Keratinocyte (primary cell): ENCODE measurements at regions not wholly inside any gene's neighbourhood (a gene's known extent, or its start where the extent isn't known, plus 50 kb on each side); places are given as distances from the start of the nearest gene placed in this dataset.

Source experiments
- DNase-seq: peaks from one replicate; pipeline ENCODE4 v3.0.0-alpha.2; 2011; ENCODE audit warnings: low read depth, missing footprints, low spot score
- FAIRE-seq: peaks from 2 replicates; lab custom pipeline; 2011; peaks lifted over from hg19 to GRCh38; lab: Jason Lieb, UNC
- H2AFZ ChIP-seq: 2 replicates; pipeline ENCODE4 v1.6.0; 2012; ENCODE audit warnings: low read length, control low read depth, inconsistent platforms; ENCODE audit not compliant: control insufficient read depth
- H3K27ac ChIP-seq: 2 replicates; pipeline ENCODE4 v1.5.1; 2011; ENCODE audit warnings: low read length; ENCODE audit not compliant: control insufficient read depth, insufficient read depth
- H3K27me3 ChIP-seq: 3 replicates; pipeline ENCODE4 v1.6.0; 2011; ENCODE audit warnings: low read length; ENCODE audit not compliant: control insufficient read depth, insufficient read depth; ENCODE audit errors: extremely low read depth
- H3K36me3 ChIP-seq, 2 experiments: 2 replicates in 1 of 2; 3 replicates in 1 of 2; pipeline ENCODE4 v1.5.1; 2011; ENCODE audit warnings: low read length in 2 of 2, mild to moderate bottlenecking in 1 of 2; ENCODE audit not compliant: control insufficient read depth in 2 of 2, insufficient read depth in 2 of 2; ENCODE audit errors: extremely low read depth in 1 of 2
- H3K4me1 ChIP-seq: 3 replicates; pipeline ENCODE4 v1.5.1; 2011; ENCODE audit warnings: low read length; ENCODE audit not compliant: control insufficient read depth, insufficient read depth; ENCODE audit errors: extremely low read depth
- H3K4me2 ChIP-seq: 3 replicates; pipeline ENCODE4 v1.6.0; 2011; ENCODE audit warnings: low read depth, low read length; ENCODE audit not compliant: control insufficient read depth, insufficient read depth; ENCODE audit errors: extremely low read depth
- H3K4me3 ChIP-seq, 3 experiments: fragments of 200-600 bp in 1 of 3; sonication (generic) in 1 of 3; 2 replicates in 2 of 3; 3 replicates in 1 of 3; pipeline ENCODE4 v1.5.1; 2011 to 2016; ENCODE audit warnings: low read length in 3 of 3, mild to moderate bottlenecking in 3 of 3, control low read depth in 2 of 3, inconsistent platforms in 1 of 3, low read depth in 1 of 3, mixed read lengths in 1 of 3, mixed run types in 1 of 3, moderate library complexity in 1 of 3; ENCODE audit not compliant: control insufficient read depth in 2 of 3, insufficient read depth in 2 of 3; ENCODE audit errors: extremely low read depth in 1 of 3
- H3K79me2 ChIP-seq: 2 replicates; pipeline ENCODE4 v1.6.0; 2012; ENCODE audit warnings: low read length; ENCODE audit not compliant: control insufficient read depth, insufficient read depth
- H3K9ac ChIP-seq: 3 replicates; pipeline ENCODE4 v1.6.0; 2011; ENCODE audit warnings: low read length; ENCODE audit not compliant: control insufficient read depth, insufficient read depth; ENCODE audit errors: extremely low read depth
- H3K9me1 ChIP-seq: 3 replicates; pipeline ENCODE4 v1.6.0; 2011; ENCODE audit warnings: low read length; ENCODE audit not compliant: control insufficient read depth, insufficient read depth; ENCODE audit errors: extremely low read depth
- H3K9me3 ChIP-seq: 2 replicates; pipeline ENCODE4 v1.5.1; 2012; ENCODE audit warnings: low read depth, low read length; ENCODE audit not compliant: control insufficient read depth
- H4K20me1 ChIP-seq: 3 replicates; pipeline ENCODE4 v1.6.0; 2011; ENCODE audit warnings: low read length; ENCODE audit not compliant: control insufficient read depth, insufficient read depth; ENCODE audit errors: extremely low read depth
- CTCF ChIP-seq, 3 experiments: IDR thresholded peaks in 1 of 3; conservative IDR thresholded peaks in 1 of 3; optimal IDR thresholded peaks in 1 of 3; 2 replicates in 2 of 3; 3 replicates in 1 of 3; pipeline versions ENCODE3 to v1.5.1; 2011; ENCODE audit warnings: low read length in 3 of 3, mild to moderate bottlenecking in 3 of 3, moderate library complexity in 2 of 3, control low read depth in 1 of 3, inconsistent platforms in 1 of 3; ENCODE audit not compliant: insufficient read depth in 2 of 3; ENCODE audit errors: extremely low read depth in 1 of 3
- EZH2 ChIP-seq: IDR thresholded peaks from one replicate; pipeline ENCODE4 v1.6.1; 2012; ENCODE audit warnings: inconsistent platforms, mild to moderate bottlenecking, low read length, moderate library complexity
- dilution Hi-C: fragments of 300-500 bp; cut with MboI; formaldehyde crosslinking; loops from one replicate; pipeline ENCODE4 v1.7.0; 2020; ENCODE audit warnings: low sequenced_read_pairs; ENCODE audit not compliant: extremely low pct_ligation_motif_present

- H3K9me1 ChIP-seq = no peaks in the 10 kb centered on the region
- dilution Hi-C loops = no loop called here
- H3K9me3 ChIP-seq = no peaks in the 10 kb centered on the region
- peaks cover 23% of the 10 kb centered on the region for H3K4me1 ChIP-seq
- H4K20me1 ChIP-seq = no peaks in the 10 kb centered on the region
- FAIRE-seq (peak; percentile 59), DNase-seq (no peak)
- peak overlapping the region; percentile 66 for H3K4me2 ChIP-seq
- no peak overlapping the region for H3K4me3 ChIP-seq
- TF ChIP-seq CTCF (optimal IDR thresholded peaks at IDR 0.05 in 1 of 3, IDR thresholded peaks at IDR 0.05 in 1 of 3, conservative IDR thresholded peaks at IDR 0.05 in 1 of 3; ENCODE audit: extremely low read depth in 1 of 3, insufficient read depth in 2 of 3, low read length in 3 of 3) (no peak), EZH2 (no peak)
- H3K27me3 ChIP-seq = no peaks in the 10 kb centered on the region
- no peaks in the 10 kb centered on the region for H3K36me3 ChIP-seq
- no peaks in the 10 kb centered on the region for H3K79me2 ChIP-seq
- peak overlapping the region; percentile 61 for H3K27ac ChIP-seq
- H2AFZ ChIP-seq = peak overlapping the region; percentile 60
- peak overlapping the region; percentile 28 for H3K9ac ChIP-seq
Measured at GRCh38 chr4:124804584-124804983, 92.1 kb upstream of the ANKRD50 start.

- no peaks in the 10 kb centered on the region for H3K79me2 ChIP-seq
- H3K4me2 ChIP-seq = peak overlapping the region; percentile 66
- TF ChIP-seq CTCF (optimal IDR thresholded peaks at IDR 0.05 in 1 of 3, IDR thresholded peaks at IDR 0.05 in 1 of 3, conservative IDR thresholded peaks at IDR 0.05 in 1 of 3; ENCODE audit: extremely low read depth in 1 of 3, insufficient read depth in 2 of 3, low read length in 3 of 3) = no peak
- no peak for TF ChIP-seq EZH2
- peaks cover 23% of the 10 kb centered on the region for H3K4me1 ChIP-seq
- FAIRE-seq = no peak
- H3K27me3 ChIP-seq = no peaks in the 10 kb centered on the region
- peak overlapping the region; percentile 58 for H2AFZ ChIP-seq
- dilution Hi-C loops = no loop called here
- H4K20me1 ChIP-seq = no peaks in the 10 kb centered on the region
- peak overlapping the region; percentile 28 for H3K9ac ChIP-seq
- H3K9me1 ChIP-seq = no peaks in the 10 kb centered on the region
- H3K4me3 ChIP-seq = peak overlapping the region in 1 of 3 experiments; percentile 36
- peak overlapping the region; percentile 61 for H3K27ac ChIP-seq
- no peaks in the 10 kb centered on the region for H3K9me3 ChIP-seq
- peak; percentile 26 for DNase-seq
- no peaks in the 10 kb centered on the region for H3K36me3 ChIP-seq
Measured at GRCh38 chr4:124804041-124804440, 91.5 kb upstream of the ANKRD50 start.
